ENCODE measurements at regions not wholly inside any gene's neighbourhood (a gene's known extent, or its start where the extent isn't known, plus 50 kb on each side); places are given as distances from the start of the nearest gene placed in this dataset.
A peak's percentile ranks its signal among the peaks of the same experiment; 100 is the strongest.

GRCh38 chr14:95370076-95370475 is 50.4 kb upstream of the CLMN start:
- DNase-seq (ENCODE audit: low spot score) = no peak
- H3K4me1 Mint-ChIP-seq = peaks cover 35% of the 10 kb centered on the region

More at GRCh38 chr14:95370076-95370475, 50.4 kb upstream of the CLMN start:
- ATAC-seq = peak; percentile 73
- Mint-ChIP-seq H3K36me3 (ENCODE audit: low read depth) (no peaks in the 10 kb centered on the region), H3K4me3 (no peak overlapping the region), H3K27me3 (ENCODE audit: insufficient read depth, low read depth, poor library complexity) (peaks cover 4% of the 10 kb centered on the region), H3K9me3 (peaks cover 2% of the 10 kb centered on the region; the same call in 2 of the 3 replicates), H3K27ac (peak overlapping the region; percentile 23; the same call in 1 of the 2 replicates)
- H3K4me1 ChIP-seq (ENCODE audit: insufficient read depth) = peaks cover 14% of the 10 kb centered on the region
- H3K4me3 ChIP-seq = no peak overlapping the region
- no peaks in the 10 kb centered on the region for H3K79me2 ChIP-seq (replicated peaks; ENCODE audit: insufficient read depth)
- H3K27ac ChIP-seq (ENCODE audit: low read depth) = no peak overlapping the region
- H4K20me1 ChIP-seq (replicated peaks; ENCODE audit: insufficient read depth) = no peaks in the 10 kb centered on the region
- H3K27me3 ChIP-seq (ENCODE audit: insufficient read depth) = no peaks in the 10 kb centered on the region
- no peaks in the 10 kb centered on the region for H3K36me3 ChIP-seq (ENCODE audit: insufficient read depth)
- no peak overlapping the region for H3K4me2 ChIP-seq
- TF ChIP-seq ZNF462 (CRISPR knock-in tag; IDR thresholded peaks at IDR 0.05) (0 out of 2 replicates have a peak, but pooled peaks have one; percentile 27), POLR2AphosphoS5 (IDR thresholded peaks at IDR 0.05; ENCODE audit: low read depth) (no peak)
- H2AFZ ChIP-seq = 0 out of 2 replicates have a peak overlapping the region, but pooled peaks have one; percentile 8
- H3F3A ChIP-seq (replicated peaks; ENCODE audit: low read depth) = no peaks in the 10 kb centered on the region
- no peaks in the 10 kb centered on the region for H3K9me2 ChIP-seq (ENCODE audit: insufficient read depth)
